ENCODE measurements at regions not wholly inside any gene's neighbourhood (a gene's known extent, or its start where the extent isn't known, plus 50 kb on each side); places are given as distances from the start of the nearest gene placed in this dataset.

GRCh38 chr22:22824340-22825212 lies 63.0 kb upstream of the IGLL5 start:
- BruUV-seq (replicated peaks) = no TSS peak
- no peaks in the 10 kb centered on the region for H3K4me1 ChIP-seq (ENCODE audit: insufficient read depth, low read length)
- no peak for TF ChIP-seq IRX3 (CRISPR knock-in tag; IDR thresholded peaks at IDR 0.05; ENCODE audit: borderline replicate concordance, low read depth)
- peak; percentile 61 to 67 for TF ChIP-seq MAFK (conservative IDR thresholded peaks at IDR 0.05 in 1 of 2, IDR thresholded peaks at IDR 0.05 in 1 of 2; ENCODE audit: low read length in 2 of 2)
- no peak for TF ChIP-seq GPBP1L1 (CRISPR knock-in tag; IDR thresholded peaks at IDR 0.05)
- no peak for TF ChIP-seq EZH2 (conservative IDR thresholded peaks at IDR 0.05; ENCODE audit: low read depth, low read length)
- TF ChIP-seq CTCF (CRISPR knock-in tag; IDR thresholded peaks at IDR 0.05) = no peak
- TF ChIP-seq MAFF (IDR thresholded peaks at IDR 0.05; ENCODE audit: low read depth, low read length) = peak; percentile 65
- no peak for TF ChIP-seq SMC3 (IDR thresholded peaks at IDR 0.05; ENCODE audit: low read length)
- TF ChIP-seq LRRFIP1 (CRISPR knock-in tag; conservative IDR thresholded peaks at IDR 0.05) = no peak
- POLR2A ChIA-PET = interaction anchor here (0.6 kb wide), 1 partner anchor 49 kb away, joined by 3 read pairs; no protein-coding TSS in a partner anchor
- H3K9me3 ChIP-seq (ENCODE audit: low read length) = no peaks in the 10 kb centered on the region
- WGBS (ENCODE audit: low lambda C conversion rate) = 3% methylated on average over 4 of the region's 6 CpGs
- intact Hi-C loops (cut with micrococcal nuclease; ENCODE audit: unreplicated experiment) = no loop called here
- H3K9ac ChIP-seq (ENCODE audit: insufficient read depth, low read depth, low read length) = no peak overlapping the region
- H2AFZ ChIP-seq (ENCODE audit: low read length) = no peak overlapping the region
- ATAC-seq (no peak), DNase-seq (ENCODE audit: low spot score) (no peak), FAIRE-seq (no peak)
- no peak overlapping the region for H3K4me3 ChIP-seq (replicated peaks in 1 of 3; ENCODE audit: insufficient read depth in 1 of 3, low read depth in 2 of 3, low read length in 3 of 3)
- CTCF ChIA-PET (ENCODE audit: low intra/inter-chr PET ratio, low total read pairs) = no interaction called here
- no peaks in the 10 kb centered on the region for H3K36me3 ChIP-seq (replicated peaks in 1 of 2; ENCODE audit: control insufficient read depth in 1 of 2, insufficient read depth in 2 of 2, low read length in 2 of 2)
- peaks cover 2 to 38% of the 10 kb centered on the region in 2 experiments; a peak in 3 of 5 replicates for H3K27me3 ChIP-seq (ENCODE audit: control insufficient read depth in 1 of 2, insufficient read depth in 2 of 2, low read length in 2 of 2)
- no peak overlapping the region for H3K4me2 ChIP-seq (ENCODE audit: low read depth, low read length)
- in situ Hi-C loops (cut with HindIII; ENCODE audit: extremely low pct_ligation_motif_present, low pct_unique_long_range_greater_than_20kb) = no loop called here
- H3K27ac ChIP-seq (ENCODE audit: extremely low read length, insufficient read depth, low read length) = no peak overlapping the region
- H3K79me2 ChIP-seq (ENCODE audit: insufficient read depth, low read length) = no peaks in the 10 kb centered on the region
- H4K20me1 ChIP-seq (ENCODE audit: insufficient read depth, low read length) = no peaks in the 10 kb centered on the region

Measured in HepG2 (cell line).